COR-L47 (cell line): ENCODE measurements at regions not wholly inside any gene's neighbourhood (a gene's known extent, or its start where the extent isn't known, plus 50 kb on each side); places are given as distances from the start of the nearest gene placed in this dataset.
"Not testable (repeated sequence)": the region's sequence is repeated elsewhere in the genome, so short reads cannot be mapped to it uniquely, and the experiment has no call there.

Source experiments
- DNase-seq: peaks from one replicate; lab custom pipeline; 2025; lab: John Stamatoyannopoulos, UW

DNA sequence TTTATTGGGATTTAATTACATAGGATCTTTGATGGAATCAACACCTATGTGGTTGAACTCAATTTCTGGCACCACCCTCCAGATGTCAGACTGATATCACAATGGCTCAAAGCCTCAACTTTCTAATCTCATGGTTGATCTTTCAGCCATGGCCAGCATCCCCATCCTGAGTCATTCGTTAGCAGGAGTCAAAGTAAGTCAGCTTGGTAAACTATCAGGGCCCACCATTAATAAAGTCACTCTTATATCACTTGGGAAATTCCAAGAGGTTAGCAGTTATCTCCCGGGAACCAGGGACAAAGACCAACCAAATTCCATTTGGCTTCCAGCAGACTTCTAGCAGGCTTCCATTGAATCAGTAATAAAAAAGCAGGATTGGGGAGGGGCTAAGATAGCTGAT lies 50.7 kb upstream of the TNFSF4 start:
- no peak for DNase-seq

DNA sequence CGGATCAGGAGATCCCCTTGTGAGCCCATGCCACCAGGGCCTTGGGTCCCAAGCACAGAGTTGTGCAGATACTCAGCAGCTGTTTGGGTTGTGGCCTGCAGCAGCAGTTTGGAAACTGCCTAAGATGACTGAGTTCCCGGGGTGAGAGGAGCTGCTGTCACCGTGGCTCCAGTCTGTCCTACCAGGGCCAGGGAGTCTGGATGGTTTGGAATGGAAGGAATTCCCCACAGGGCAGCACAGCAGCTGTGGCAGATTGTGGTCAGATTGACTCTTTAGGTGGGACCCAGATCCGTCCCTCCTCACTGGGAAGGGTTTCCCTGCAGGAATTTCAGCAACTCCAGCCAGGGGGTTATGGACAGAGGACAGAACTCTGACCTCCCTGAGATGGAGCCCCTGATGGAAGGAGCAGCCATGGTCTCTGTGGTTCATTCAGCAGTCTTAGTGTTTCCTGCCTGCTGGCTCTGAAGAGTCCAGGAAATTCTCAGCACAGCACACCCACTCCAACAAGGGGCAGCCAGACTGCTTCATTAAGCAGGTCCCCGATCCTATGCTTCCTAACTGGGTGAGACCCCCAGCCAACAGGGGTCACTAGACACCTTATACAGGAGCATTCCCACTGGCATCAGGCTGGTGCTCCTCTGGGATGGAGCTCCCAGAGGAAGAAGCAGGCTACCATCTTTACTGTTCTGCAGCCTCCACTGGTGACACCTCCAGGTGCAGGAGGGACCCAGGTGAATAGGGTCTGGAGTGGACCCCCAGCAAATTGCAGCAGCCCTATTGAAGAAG lies 51.5 kb upstream of the TNFSF4 start:
- no peak for DNase-seq

DNA sequence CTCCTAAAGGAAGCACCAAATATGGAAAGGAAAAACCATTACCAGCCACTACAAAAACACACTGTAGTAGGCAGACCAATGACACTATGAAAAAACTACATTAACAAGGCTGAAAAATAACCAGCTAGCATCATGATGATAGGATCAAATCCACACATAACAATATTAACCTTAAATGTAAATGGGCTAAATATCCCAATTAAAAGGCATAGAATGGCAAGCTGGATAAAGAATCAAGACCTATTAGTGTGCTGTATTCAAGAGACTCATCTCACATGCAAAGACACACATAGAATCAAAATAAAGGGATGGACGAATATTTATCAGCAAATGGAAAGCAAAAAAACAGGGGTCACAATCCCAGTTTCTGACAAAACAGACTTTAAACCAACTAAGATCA lies 53.2 kb upstream of the TNFSF4 start:
- not testable (repeated sequence) for DNase-seq

DNA sequence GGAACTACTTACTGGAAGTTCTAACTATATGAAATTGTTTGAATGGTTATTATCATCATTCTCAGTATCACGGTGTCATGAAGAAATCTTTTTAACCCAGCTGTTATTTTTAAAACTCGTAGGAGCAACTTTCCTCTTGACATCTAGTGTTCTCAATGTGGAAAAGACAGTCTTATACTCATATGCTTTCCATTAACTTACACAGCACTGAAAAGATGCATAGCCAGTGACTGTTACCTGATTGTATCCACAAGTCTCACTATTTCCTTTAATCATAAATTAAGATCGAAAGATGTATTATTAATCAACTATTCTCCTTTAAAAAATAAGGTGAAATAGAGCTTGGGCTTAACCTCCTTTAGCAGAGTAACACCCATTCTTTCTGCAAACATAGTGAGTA lies 59.7 kb upstream of the TNFSF4 start:
- no peak for DNase-seq

DNA sequence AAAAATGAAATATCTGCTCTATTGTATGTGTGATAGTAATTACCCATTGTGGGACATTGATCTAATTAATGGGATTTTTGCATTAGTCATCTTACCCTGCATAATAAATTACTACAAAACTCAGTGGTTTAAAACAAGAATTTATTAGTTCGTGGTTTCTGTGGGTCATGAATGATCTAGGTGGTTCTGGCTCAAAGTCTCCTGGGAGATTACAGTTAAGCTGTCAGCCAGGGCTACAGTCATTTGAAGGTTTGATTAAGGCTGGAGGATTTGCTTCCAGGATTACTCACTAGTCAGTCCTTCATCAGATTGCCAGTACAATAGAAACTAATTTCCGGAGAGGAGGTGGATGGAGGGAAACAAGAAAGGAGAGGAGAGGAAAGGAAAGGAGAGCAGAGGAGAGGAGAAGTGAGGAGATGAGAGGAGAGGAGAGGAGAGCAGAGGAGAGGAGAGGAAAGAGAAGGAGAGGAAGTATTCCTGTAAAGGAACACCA lies 60.4 kb upstream of the TNFSF4 start:
- no peak for DNase-seq

DNA sequence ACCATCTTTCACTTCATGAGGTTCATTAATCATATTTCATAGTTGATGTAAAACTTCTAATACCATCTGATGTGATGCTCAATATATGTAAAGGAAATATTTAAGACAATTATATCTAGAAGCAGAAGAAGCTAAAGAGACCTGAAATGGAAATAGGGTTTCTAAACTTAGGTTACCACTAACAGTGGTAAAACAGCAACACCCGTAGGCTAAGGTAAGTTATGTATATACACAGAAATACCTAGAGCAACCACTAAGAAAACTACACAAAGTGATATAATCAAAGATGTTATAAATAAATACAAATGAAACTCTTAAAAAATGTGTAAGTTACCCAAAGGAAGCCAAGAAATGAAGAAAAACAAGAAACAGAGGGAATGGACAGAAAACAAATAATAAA lies 61.1 kb upstream of the TNFSF4 start:
- no peak for DNase-seq

DNA sequence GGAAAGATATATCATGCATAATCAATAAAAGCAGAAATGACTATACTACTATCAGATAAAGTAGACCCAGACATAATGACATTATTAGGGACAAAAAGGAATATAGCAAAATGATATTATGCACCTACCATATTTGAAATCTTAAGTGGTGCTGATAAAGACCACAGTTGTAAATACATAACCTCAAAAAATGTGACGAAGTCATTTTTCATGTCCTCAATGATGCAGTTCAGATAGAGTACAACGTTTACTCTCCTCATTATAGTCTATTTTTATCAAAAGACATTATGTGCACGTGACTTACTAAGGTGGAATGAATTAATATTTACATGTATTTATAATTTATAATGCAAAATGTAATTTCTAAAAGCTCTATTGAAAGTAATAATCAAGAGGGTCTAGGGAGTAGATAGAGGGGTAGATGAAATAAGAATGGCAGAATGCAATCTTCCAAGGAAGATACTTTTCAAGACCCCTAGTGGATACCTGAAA lies 61.7 kb upstream of the TNFSF4 start:
- no peak for DNase-seq

DNA sequence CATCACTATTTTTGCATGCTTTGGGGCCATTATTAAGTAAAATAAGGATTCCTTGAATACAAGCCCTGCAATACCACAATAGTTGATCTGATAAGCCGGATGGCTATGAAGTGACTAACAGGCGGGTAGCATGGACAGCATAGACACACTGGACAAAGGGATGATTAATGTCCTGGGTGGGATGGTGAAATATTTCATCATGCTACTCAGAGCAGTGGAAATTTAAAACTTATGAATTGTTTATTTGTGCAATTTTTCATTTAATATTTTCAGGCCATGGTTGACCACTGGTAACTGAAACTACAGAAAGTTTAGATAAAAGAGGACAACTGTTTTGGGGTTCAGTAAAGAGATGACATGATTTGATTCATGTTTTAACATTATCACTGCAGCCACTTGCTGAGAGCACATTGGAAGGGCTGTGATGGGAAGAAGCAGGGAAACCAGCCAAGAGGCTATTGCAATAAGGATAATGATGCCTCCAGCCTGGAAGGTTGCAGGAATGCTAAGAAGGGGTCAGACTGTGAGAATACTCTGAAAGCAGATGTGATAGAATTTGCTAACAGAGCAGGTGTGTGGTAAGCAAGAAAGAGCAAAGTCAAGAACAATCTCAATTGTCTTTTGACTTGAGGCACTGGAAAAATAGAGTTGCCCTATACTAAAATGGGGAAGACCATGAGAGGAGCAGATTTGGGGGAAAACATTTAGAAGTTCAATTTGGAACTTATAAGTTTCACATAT lies 62.5 kb upstream of the TNFSF4 start:
- no peak for DNase-seq

DNA sequence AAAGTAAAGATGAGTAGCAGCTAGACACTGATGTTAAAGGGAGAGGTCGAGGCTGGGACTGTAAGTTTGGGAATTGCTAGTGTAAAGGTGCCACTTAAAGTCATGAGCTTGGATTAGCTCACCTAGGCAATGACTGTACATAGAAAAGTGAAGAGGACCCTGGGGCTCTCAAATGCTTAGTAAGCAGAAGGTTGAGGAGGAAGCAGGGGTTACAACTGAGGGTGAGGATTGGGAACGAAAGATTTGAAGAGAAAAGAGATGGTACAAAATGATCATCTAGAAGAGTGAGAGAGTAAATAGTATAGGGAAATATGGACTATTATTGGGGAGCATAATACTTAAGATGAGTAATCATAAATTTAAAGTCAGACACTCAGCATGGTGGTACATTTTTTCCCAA lies 63.1 kb upstream of the TNFSF4 start:
- DNase-seq = no peak

DNA sequence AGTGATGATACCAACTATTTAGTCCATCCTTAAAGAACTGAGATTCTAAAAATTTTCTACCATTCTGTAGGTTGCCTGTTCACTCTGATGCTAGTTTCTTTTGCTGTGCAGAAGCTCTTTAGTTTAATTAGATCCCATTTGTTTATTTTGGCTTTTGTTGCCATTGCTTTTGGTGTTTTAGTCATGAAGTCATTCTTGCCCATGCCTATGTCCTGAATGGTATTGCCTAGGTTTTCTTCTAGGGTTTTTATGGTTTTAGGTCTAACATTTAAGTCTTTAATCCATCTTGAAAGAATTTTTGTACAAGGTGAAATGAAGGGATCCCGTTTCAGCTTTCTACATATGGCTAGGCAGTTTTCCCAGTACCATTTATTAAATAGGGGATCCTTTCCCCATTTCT lies 63.9 kb upstream of the TNFSF4 start:
- DNase-seq = not testable (repeated sequence)

DNA sequence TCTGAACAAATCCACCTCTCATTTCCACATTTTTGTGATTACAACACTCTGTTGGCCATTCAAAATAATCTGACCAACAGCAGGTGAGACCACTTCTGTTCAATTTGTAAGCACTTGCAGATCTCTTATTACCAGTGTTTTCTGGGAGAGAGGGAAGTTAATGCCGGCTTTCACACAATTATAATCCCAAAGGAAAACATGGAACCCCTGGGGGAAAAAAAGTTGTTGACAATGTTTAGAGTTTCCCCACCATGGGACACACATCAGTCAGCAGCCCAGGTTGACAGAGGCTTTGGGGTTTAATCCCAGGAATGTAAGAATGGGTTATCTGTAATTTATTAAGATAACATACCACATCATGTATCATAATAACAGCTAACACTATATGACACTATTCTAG lies 68.4 kb upstream of the TNFSF4 start:
- no peak for DNase-seq

DNA sequence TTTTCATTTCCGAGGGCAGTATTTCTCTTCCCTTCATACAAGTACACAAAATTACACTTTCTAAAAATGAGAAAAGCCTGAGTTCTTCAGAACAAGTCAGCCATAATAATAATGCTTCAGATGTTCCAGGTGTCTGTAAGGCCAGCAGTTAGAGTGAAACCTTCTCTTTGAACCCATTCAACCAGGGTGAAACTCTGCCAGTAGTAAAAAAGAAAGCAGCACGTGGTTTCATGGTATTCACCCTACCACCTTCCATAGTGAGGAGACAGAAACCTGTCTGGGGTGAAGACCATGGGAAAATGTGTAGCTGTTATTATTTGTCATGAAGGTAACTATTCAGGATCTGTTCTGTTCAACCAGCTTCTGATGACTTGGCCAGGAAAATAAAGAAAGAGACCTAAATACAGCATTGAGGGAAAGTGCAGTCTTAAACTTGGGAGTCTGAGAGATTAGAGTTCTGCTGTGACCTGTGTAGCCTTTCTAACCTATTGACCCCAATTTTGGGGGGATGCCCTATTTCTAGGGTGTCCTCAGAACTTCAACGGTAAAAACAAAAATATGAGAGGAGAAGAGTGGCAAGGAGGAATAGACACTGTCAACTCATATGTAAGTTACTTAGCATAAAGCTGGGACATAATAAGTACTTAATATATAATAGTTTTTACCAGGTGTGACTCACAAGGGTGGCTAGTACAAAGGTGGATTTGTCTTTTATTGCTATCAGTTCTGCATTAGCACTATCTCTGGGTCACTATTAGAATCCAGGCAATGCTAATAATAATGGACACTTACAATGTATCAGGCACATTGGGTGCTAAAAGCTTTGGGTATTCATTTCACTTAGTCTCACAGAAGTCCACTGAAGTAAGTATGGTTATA lies 70.0 kb upstream of the TNFSF4 start:
- no peak for DNase-seq

DNA sequence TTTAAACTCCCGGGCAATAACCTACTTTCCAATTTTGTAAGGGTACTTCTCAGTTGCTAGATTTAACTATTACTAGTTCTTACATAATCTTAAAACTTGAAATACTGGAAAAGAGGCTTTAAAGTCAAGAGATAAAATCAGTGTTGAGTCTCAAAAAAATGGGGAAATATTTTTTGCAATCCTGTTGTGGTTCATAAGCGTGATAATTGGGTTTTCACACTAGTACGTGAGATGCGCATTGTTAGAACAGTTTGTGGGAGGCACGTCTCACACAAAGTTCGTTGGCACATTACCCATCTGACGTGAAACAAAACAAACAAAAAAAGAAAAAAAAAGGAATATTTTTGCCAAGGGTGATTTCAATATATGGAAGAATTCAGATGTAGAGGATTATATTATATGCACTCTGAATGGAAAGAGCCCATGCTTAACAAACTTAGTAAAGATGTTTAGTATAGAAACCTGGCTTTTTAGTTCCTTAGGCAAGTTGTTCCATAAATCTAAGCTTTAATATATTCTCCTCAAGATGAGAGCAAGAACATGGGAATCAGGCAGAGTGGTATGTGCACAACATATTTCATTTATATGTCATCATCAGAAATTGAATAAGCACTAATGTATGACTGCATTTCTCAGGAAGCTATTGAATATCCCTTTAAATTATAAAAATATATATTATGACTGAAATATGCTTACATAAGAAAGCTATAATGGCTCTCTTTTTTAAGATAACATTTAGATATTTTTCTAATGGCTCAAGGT lies 73.9 kb upstream of the TNFSF4 start:
- DNase-seq = no peak

DNA sequence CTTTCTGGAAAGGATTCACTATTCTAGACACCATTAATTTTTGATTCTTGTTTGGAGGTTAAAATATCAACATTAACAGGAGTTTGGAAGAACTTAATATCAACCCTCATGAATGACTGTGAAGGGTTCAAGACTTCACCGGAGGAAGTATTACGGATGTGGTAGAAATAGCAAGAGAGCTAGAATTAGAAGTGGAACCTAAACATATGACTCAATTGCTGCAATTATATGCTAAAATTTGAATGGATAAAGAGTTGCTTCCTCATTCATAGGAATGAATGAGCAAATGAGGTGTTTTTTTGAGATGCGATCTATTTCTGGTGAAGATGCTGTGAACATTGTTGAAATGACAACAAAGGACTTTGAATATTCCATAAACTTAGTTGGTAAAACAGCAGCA lies 77.9 kb upstream of the TNFSF4 start:
- DNase-seq = no peak

DNA sequence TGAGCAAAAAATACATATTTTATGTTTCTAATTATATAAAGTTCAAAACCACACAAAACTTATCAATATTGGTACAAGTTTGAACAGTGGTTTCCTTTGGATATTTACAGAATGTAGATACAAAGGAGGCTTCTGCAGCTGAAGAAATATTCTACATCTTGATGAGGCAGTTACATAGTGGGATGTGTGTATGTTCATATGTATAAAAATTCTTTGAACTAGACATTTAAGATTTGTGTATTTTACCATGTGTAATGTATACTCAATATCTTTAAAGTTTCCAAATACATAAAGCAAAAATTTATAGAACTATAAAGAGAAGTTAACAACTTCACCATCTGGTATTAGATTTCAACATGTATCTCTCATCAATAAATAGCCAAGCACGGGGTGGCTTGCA lies 80.7 kb upstream of the TNFSF4 start:
- no peak for DNase-seq

DNA sequence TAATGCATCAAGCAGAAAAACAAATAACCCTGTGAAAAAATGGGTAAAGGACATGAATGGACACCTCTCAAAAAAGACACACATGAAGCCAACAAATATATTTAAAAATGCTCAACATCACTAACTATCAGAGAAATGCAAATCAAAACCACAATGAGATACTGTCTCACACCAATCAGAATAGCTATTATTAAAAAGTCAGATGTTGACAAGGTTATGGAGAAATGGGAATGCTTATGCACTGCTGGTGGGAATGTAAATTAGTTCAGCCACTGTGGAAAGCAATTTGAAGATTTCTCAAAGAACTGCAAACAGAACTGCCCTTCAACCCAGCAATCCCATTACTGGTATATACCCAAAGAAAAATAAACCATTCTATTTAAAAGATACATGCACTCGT lies 86.6 kb upstream of the TNFSF4 start:
- no peak for DNase-seq

DNA sequence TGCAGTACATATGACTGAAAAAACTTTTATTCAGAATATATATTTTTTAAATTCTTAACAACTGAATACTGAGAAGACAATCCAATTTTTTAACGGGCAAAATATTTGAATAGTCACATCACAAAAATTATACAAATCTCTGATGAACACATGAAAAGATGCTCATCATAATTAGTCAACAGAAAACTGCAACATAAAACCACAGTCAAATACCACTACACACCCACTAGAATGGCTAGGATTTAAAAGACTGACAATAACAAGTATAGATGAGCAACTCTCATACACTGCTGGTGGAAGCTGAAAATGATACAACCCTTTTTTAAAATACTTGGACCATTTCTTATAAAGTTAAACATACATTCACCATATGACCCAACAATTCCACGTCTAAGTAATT lies 87.7 kb upstream of the TNFSF4 start:
- no peak for DNase-seq

DNA sequence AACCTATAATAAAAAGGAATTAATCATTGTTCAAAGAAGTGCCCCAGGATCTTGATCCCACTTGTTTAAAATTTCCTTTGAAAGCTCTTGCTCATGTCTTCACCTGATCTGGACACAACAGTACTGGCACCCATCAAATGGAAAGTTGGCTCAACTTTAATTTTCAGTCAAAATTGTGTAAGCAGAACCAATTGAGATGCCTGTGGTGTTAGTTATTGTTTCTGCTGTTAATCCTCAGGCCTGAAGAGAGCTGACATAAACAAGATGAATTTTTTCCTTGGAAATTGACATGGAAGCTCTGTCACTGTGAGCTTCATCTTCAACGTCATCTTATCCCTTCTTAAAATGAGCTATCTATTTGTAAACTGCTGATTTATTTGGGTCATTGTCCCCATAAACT lies 88.3 kb upstream of the TNFSF4 start:
- no peak for DNase-seq

DNA sequence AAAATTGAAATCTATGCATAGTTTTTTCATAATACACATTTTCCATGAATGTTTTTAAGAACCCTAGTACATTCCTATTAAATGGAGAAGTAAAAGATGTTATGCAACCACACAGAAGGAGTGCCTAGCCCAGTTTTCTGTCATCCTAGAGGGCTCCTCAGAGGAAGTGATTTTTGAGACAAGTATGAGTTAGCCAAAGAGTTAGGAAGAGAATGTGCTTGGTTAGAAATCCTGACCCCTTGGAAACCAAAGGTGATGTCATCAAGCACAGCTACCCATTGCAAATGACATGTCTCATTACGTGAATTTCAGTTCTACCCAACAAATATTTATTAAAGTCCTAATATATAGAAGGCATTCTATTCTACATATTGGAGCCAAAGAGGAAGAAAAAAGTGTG lies 88.9 kb upstream of the TNFSF4 start:
- no peak for DNase-seq

DNA sequence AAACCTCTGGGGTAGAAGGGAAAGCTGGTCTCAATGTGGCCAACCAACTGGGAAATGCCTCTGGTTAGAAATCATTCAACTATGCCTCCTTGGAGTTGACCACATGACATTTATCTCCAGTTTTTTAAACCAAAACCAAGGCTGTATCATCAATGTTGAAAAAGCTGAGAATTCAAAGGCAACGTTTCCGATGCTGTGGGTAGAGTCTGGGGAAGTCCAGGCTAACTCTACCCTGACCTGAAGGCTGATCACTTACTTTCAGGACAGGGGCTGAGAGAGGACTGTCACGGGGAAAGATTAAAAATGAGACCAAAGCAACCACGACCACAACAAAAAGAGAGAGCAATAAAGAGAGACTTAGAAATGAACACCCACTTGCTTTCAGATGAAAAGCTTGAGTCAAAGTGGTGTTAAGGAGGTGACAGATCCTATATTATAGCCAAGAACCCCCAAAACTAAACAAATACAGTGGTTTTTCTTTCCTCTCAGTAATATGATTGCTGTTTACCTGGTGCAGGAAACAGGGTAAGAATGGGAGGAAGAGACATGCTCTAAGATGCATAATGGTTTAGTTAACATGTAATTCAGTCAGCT lies 90.8 kb upstream of the TNFSF4 start:
- DNase-seq = no peak
